H1 (cell line): ENCODE measurements at regions not wholly inside any gene's neighbourhood (a gene's known extent, or its start where the extent isn't known, plus 50 kb on each side); places are given as distances from the start of the nearest gene placed in this dataset.

Experiments used
- CEBPB ChIP-seq: IDR thresholded peaks from 2 replicates; pipeline ENCODE4 v1.6.1; 2012; ENCODE audit warnings: low read depth, low read length
- EZH2 ChIP-seq: fragments of 200-600 bp; sonication (generic); IDR thresholded peaks from 2 replicates; pipeline ENCODE4 v1.7.1; 2012; ENCODE audit warnings: low read depth, mild to moderate bottlenecking, moderate library complexity, low read length, inconsistent platforms; ENCODE audit not compliant: severe bottlenecking
- GABPA ChIP-seq: IDR thresholded peaks from 2 replicates; pipeline ENCODE4 v1.6.1; 2011; ENCODE audit warnings: mild to moderate bottlenecking, low read length, moderate library complexity, borderline replicate concordance; ENCODE audit not compliant: insufficient read depth
- JUN ChIP-seq: IDR thresholded peaks from 2 replicates; pipeline ENCODE4 v1.6.1; 2011; ENCODE audit warnings: low read depth, mild to moderate bottlenecking, improper control_type of control experiment, low read length
- MAFK ChIP-seq: IDR thresholded peaks from 2 replicates; pipeline ENCODE4 v1.6.1; 2012; ENCODE audit warnings: low read depth, mild to moderate bottlenecking, improper control_type of control experiment, low read length
- POLR2A ChIP-seq, 2 experiments: IDR thresholded peaks; 1 replicate in 1 of 2; 2 replicates in 1 of 2; pipeline ENCODE4 v1.6.1; 2011; ENCODE audit warnings: low read depth in 2 of 2, low read length in 2 of 2, mild to moderate bottlenecking in 2 of 2; ENCODE audit errors: control extremely low read depth in 1 of 2
- POLR2AphosphoS5 ChIP-seq: IDR thresholded peaks from 2 replicates; pipeline ENCODE4 v1.6.1; 2011; ENCODE audit warnings: low read depth, low read length
- RAD21 ChIP-seq, 2 experiments: IDR thresholded peaks in 1 of 2; conservative IDR thresholded peaks in 1 of 2; 2 replicates each; pipeline ENCODE4 v1.6.1; 2011; ENCODE audit warnings: low read depth in 2 of 2, low read length in 2 of 2, improper control_type of control experiment in 1 of 2, inconsistent platforms in 1 of 2, mild to moderate bottlenecking in 1 of 2, moderate library complexity in 1 of 2
- RFX5 ChIP-seq: IDR thresholded peaks from 2 replicates; pipeline ENCODE4 v1.6.1; 2011; ENCODE audit warnings: low read depth, low read length, improper control_type of control experiment, borderline replicate concordance
- SP1 ChIP-seq: IDR thresholded peaks from 2 replicates; pipeline ENCODE4 v1.6.1; 2011; ENCODE audit warnings: low read depth, low read length
- TCF12 ChIP-seq: IDR thresholded peaks from 2 replicates; pipeline ENCODE4 v1.6.1; 2011; ENCODE audit warnings: low read depth, mild to moderate bottlenecking, low read length
- TF ChIP-seq, protein P1 (sequence below), 3 experiments: IDR thresholded peaks; 1 replicate in 2 of 3; 2 replicates in 1 of 3; pipeline versions ENCODE4 v1.5.1 to v1.6.1; 2011; ENCODE audit warnings: low read length in 3 of 3, mild to moderate bottlenecking in 3 of 3, inconsistent platforms in 2 of 3, low read depth in 1 of 3, moderate library complexity in 1 of 3; ENCODE audit not compliant: insufficient read depth in 1 of 3; ENCODE audit errors: control extremely low read depth in 1 of 3
- TF ChIP-seq, protein P2 (sequence below): IDR thresholded peaks from 2 replicates; pipeline ENCODE4 v1.6.1; 2012; ENCODE audit warnings: inconsistent platforms

DNA sequence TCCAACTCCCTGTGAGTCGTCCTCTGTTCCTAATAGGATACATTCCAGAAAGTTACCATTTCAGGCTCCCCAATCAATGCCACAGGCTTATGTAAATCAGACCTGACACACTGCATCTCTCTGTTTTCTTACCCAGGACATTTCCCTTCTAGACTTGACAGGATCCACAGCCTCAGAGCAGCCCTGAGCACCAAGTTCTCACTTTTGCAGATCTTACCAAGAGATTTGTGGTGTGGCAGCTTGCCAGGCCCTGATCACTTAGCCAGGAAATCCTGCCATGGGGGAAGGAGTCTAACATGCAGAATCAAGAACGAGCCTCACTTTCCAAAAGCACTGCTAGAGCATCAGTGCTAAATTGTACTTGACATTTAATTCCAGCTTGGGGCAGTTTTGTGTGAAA, 202.9 kb downstream of the TBX15 start:
- TF ChIP-seq, protein P1, sequence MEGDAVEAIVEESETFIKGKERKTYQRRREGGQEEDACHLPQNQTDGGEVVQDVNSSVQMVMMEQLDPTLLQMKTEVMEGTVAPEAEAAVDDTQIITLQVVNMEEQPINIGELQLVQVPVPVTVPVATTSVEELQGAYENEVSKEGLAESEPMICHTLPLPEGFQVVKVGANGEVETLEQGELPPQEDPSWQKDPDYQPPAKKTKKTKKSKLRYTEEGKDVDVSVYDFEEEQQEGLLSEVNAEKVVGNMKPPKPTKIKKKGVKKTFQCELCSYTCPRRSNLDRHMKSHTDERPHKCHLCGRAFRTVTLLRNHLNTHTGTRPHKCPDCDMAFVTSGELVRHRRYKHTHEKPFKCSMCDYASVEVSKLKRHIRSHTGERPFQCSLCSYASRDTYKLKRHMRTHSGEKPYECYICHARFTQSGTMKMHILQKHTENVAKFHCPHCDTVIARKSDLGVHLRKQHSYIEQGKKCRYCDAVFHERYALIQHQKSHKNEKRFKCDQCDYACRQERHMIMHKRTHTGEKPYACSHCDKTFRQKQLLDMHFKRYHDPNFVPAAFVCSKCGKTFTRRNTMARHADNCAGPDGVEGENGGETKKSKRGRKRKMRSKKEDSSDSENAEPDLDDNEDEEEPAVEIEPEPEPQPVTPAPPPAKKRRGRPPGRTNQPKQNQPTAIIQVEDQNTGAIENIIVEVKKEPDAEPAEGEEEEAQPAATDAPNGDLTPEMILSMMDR (IDR thresholded peaks at IDR 0.05; ENCODE audit: control extremely low read depth in 1 of 3, insufficient read depth in 1 of 3, low read depth in 1 of 3, low read length in 3 of 3) = no peak
- TF ChIP-seq RAD21 (IDR thresholded peaks at IDR 0.05 in 1 of 2, conservative IDR thresholded peaks at IDR 0.05 in 1 of 2; ENCODE audit: low read depth in 2 of 2, low read length in 2 of 2) = no peak
- TF ChIP-seq CEBPB = no peak
- no peak for TF ChIP-seq TCF12
- no peak for TF ChIP-seq RFX5
- TF ChIP-seq GABPA = no peak
- TF ChIP-seq POLR2A (IDR thresholded peaks at IDR 0.05; ENCODE audit: control extremely low read depth in 1 of 2, low read depth in 2 of 2, low read length in 2 of 2) = no peak
- TF ChIP-seq EZH2 = no peak
- no peak for TF ChIP-seq POLR2AphosphoS5
- TF ChIP-seq, protein P2, sequence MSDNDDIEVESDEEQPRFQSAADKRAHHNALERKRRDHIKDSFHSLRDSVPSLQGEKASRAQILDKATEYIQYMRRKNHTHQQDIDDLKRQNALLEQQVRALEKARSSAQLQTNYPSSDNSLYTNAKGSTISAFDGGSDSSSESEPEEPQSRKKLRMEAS = no peak
- no peak for TF ChIP-seq JUN
- no peak for TF ChIP-seq SP1
- TF ChIP-seq MAFK = no peak
